Embryonic facial prominence (tissue), 1 donor: ENCODE measurements at regions not wholly inside any gene's neighbourhood (a gene's known extent, or its start where the extent isn't known, plus 50 kb on each side); places are given as distances from the start of the nearest gene placed in this dataset.

Experiments
- DNase-seq: peaks from one replicate; pipeline ENCODE4 v3.0.0-alpha.2; 2016; ENCODE audit errors: extremely low spot score

DNA sequence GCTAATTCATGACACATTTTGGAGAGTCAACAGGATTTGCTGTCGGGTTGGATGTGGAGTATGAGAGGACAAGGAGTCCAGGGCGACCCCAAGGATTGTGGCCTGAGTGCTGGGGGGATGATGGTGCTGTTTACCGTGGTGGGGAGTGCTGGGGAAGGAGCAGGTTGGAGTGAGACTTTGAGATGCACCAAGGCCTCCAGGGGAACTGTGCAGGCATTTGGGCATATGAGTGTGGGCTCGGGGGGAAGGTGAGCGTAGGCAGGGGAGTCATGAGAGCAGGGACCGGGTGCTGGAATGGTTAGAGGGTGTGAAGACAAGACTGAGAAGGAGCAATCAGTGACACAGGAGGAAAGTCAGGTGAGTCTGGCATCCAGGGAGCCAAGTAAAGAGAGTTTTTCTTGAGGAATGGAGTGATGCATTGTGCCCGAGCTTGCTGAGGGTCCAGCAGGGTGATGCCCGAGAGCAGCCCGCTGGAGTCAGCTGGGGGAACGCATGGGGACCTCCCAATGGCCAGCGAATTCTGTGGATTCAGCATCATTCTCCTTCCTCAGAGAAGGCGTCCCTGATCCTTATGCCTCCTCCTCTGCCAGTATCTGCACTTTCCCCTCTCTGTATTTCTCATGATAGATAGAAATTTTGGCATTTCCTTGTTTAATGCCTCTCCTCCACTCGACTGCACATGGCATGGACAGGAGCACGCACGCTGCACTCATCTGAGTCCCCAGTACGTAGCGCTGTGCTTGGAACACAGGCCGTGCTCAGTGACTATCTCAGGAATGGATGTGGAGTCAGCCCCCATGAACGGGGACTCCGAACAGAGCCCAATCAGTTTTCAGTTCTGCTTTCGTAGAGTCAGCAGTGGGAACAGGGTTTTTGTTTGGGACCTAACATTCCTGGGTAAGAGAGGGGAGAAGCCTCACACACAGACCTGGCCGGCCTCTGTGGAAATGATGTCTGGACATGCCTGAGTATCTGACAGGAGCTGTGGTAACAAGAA is 52.1 kb upstream of the ETV3 start:
- no peak for DNase-seq

GRCh38 chr1:157189096-157189495 is 50.9 kb upstream of the ETV3 start:
- no peak for DNase-seq
